Ovary (tissue), 3 donors: ENCODE measurements at regions not wholly inside any gene's neighbourhood (a gene's known extent, or its start where the extent isn't known, plus 50 kb on each side); places are given as distances from the start of the nearest gene placed in this dataset.

Source experiments
- EP300 ChIP-seq: sonication (generic); formaldehyde crosslinking; IDR thresholded peaks from one replicate; pipeline ENCODE4 v1.6.1; 2017; ENCODE audit warnings: antibody characterized with exemption
- POLR2A ChIP-seq: fragments of 450-650 bp; IDR thresholded peaks from one replicate; pipeline ENCODE4 v1.6.1; 2017; ENCODE audit warnings: antibody characterized with exemption, mild to moderate bottlenecking, moderate library complexity
- TF ChIP-seq, protein P1 (sequence below), 3 donors: fragments of 450-650 bp in 2 of 3; fragments of 200-600 bp in 1 of 3; IDR thresholded peaks; one replicate each; pipeline versions ENCODE4 v1.5.1 to v1.8.0; 2016 to 2022; ENCODE audit warnings: antibody characterized with exemption in 3 of 3, mild to moderate bottlenecking in 1 of 3
- donor health status: DM: no; HTN: no; CAD: no.

DNA sequence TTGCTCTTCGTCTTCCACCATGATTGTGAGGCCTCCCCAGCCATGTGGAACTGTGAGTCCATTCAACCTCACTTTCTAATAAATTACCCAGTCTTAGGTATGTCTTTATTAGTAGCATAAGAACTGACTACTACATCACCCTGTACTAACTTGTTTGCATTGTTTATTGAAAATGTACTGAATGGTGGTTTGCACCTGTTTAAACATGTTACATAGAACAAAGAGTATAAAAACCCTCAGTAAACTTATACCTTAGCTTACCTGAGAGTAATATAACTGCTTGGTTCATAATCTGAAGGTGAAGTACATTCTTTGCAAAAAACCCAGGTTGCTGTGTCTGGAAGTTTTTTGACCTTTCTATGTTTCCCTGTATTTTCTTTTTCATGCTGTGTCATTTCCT lies 777.8 kb downstream of the TBC1D32 start:
- TF ChIP-seq, protein P1, sequence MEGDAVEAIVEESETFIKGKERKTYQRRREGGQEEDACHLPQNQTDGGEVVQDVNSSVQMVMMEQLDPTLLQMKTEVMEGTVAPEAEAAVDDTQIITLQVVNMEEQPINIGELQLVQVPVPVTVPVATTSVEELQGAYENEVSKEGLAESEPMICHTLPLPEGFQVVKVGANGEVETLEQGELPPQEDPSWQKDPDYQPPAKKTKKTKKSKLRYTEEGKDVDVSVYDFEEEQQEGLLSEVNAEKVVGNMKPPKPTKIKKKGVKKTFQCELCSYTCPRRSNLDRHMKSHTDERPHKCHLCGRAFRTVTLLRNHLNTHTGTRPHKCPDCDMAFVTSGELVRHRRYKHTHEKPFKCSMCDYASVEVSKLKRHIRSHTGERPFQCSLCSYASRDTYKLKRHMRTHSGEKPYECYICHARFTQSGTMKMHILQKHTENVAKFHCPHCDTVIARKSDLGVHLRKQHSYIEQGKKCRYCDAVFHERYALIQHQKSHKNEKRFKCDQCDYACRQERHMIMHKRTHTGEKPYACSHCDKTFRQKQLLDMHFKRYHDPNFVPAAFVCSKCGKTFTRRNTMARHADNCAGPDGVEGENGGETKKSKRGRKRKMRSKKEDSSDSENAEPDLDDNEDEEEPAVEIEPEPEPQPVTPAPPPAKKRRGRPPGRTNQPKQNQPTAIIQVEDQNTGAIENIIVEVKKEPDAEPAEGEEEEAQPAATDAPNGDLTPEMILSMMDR (IDR thresholded peaks at IDR 0.05) = no peak
- TF ChIP-seq POLR2A (no peak), EP300 (no peak)
